C4-2B (cell line): ENCODE measurements at regions not wholly inside any gene's neighbourhood (a gene's known extent, or its start where the extent isn't known, plus 50 kb on each side); places are given as distances from the start of the nearest gene placed in this dataset.

Experiments
- H3K27ac ChIP-seq: fragments of 450-650 bp; 2 replicates; pipeline ENCODE4 v1.5.1; 2017
- ZFX ChIP-seq: fragments of 450-650 bp; IDR thresholded peaks from 2 replicates; pipeline ENCODE4 v1.6.1; 2017
- TF ChIP-seq, protein P1 (sequence below): fragments of 450-650 bp; conservative IDR thresholded peaks from 2 replicates; pipeline ENCODE4 v1.5.1; 2017; ENCODE audit warnings: mild to moderate bottlenecking

DNA sequence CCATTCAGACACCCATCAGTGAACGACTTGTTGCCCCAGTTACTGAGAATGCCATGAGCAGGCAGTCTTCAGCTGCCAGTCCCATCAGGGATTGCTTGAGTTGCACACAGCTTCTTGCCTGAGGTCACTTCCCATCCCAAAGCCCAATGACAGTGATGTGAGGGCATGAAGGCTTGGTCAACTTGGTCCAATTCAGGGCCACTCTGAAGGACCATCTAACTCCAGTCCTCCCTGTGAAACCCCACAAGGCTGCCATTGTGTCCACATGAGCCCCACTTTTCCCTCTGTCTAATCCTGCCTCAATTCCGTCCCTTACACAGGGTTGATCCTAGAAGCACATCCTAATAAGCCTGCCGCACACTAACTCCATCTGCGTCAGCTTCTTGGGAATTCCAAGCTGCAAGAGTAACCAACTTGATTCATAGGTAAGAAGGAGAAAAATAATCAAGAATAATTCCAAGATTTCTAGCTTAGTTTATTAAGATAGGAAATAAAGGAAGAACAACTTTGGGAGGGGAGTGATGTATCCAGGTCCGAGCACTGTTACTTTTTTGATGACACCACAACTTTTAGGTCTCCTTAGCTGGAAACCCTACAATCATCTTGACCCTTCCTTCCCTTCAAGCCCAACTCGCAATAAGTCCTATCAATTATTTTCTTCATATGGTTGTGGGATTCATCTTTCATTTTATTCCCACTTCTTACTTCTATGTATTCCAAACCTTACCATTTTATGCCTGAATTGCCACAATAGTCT is 110.9 kb downstream of the LRRC30 start:
- TF ChIP-seq, protein P1, sequence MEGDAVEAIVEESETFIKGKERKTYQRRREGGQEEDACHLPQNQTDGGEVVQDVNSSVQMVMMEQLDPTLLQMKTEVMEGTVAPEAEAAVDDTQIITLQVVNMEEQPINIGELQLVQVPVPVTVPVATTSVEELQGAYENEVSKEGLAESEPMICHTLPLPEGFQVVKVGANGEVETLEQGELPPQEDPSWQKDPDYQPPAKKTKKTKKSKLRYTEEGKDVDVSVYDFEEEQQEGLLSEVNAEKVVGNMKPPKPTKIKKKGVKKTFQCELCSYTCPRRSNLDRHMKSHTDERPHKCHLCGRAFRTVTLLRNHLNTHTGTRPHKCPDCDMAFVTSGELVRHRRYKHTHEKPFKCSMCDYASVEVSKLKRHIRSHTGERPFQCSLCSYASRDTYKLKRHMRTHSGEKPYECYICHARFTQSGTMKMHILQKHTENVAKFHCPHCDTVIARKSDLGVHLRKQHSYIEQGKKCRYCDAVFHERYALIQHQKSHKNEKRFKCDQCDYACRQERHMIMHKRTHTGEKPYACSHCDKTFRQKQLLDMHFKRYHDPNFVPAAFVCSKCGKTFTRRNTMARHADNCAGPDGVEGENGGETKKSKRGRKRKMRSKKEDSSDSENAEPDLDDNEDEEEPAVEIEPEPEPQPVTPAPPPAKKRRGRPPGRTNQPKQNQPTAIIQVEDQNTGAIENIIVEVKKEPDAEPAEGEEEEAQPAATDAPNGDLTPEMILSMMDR, result no peak
- no peak for TF ChIP-seq ZFX

DNA sequence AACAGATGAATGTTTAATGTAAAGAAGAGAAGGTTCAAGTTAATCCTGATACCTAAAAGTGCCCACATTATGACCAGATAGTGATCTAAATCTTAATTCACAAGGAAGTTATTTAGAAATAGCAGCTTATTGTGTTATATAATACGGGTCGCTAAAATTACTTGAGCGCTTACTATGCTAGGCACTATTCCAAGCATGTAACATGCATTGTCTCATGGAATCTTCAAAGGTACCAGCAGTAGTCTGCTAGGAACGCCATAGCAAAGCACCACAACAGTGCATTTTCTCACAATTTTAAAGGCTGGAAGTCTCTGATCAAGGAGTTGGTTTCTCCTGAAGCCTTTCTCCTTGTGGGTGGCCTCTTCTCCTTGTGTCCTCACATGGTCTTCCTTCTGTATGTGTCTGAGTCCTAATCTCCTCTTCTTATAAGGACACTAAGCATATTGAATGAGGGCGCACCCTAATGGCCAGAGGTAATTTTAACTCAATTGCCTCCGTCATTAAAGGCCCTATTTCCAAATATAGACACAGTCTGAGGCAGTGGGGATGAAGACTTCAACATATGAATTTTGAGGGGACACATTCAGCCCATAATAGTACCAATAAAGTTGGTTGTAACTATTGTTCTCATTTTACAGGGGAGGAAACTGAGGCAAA is 118.4 kb downstream of the LRRC30 start:
- TF ChIP-seq ZFX, result no peak
- TF ChIP-seq, protein P1, result peak; percentile 7
- H3K27ac ChIP-seq, result no peak overlapping the region

More for the DNA sequence above, 110.9 kb downstream of the LRRC30 start:
- no peak overlapping the region for H3K27ac ChIP-seq

DNA sequence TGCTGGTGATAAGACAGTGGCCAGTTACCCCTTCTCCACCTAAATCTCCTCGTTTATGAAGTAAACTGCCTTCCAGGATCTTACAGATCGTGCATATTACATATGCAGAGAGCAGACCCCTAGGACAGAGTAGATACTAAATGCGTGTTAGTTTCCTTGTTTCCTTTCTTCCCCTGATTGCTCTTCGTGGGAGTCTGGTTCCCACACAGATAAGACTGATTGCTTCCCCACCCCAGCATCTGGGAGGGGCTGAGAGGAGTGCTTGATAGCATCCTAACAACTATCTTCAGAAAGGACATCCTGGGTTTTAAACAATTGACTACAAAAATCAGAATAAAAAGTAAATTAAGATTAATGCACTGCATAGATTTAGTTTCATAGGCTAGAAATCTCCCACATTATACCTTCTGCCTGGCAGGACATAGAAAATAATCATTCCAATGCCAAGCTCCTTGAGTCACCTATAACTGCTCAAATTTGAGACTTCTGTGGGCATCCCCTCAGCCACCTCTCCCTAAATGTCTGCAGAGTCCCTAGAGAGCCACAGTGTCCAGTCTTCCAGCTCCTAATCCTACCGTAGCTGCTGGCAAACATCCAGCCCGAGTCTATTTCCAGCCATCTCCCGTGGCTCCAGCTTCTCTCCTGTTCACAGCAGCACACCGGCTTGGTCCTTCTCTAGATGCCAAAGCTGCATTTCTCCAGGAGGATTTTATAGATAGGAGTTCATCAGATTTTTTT is 128.3 kb downstream of the LRRC30 start:
- no peak overlapping the region for H3K27ac ChIP-seq
- no peak for TF ChIP-seq ZFX
- TF ChIP-seq, protein P1, result no peak

DNA sequence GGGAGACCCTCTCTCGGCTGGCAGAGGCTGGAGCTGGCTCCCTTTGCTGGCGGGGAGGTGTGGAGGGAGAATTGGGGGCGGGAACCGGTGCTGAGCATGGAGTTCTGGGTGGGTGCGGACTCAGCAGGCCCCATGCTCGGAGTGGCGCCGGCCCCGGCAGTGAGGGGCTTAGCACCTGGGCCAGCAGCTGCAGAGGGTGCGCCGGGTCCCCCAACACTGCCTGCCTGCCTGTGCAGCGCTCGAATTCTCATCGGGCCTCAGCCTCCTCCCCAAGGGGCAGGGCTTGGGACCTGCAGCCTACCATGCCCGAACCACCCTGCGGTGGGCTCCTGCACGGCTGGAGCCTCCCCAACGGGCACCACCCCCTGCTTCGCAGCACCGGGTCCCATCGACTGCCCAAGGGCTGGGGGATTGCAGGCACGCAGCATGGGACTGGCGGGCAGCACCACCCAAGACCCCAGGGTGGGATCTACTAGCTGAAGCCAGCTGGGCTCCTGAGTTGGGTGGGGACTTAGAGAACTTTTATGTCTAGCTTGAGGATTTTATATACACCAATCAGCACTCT is 129.8 kb downstream of the LRRC30 start:
- no peak for TF ChIP-seq ZFX
- TF ChIP-seq, protein P1, result no peak

DNA sequence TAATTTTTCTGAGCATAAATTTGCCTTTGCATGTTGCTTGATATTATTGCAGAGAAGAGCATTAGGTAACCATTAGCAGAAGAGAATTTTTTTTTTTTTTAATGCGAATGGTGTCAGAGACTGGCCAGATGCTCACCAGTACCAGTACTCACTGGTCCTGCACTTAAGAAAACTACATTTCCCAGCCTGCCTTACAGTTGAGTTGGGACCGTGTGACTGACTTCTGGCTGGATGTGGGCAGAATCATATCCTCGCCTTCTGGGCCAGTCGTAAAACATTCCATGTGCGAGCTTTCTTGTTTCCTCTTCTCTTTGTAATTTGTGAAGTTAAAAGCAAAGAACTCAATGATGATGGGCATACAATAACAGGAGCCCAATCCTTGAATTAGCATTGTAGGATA is 132.4 kb downstream of the LRRC30 start:
- H3K27ac ChIP-seq, result no peak overlapping the region
- no peak for TF ChIP-seq ZFX
- TF ChIP-seq, protein P1, result no peak

More for the DNA sequence above, 129.8 kb downstream of the LRRC30 start:
- H3K27ac ChIP-seq, result no peak overlapping the region

DNA sequence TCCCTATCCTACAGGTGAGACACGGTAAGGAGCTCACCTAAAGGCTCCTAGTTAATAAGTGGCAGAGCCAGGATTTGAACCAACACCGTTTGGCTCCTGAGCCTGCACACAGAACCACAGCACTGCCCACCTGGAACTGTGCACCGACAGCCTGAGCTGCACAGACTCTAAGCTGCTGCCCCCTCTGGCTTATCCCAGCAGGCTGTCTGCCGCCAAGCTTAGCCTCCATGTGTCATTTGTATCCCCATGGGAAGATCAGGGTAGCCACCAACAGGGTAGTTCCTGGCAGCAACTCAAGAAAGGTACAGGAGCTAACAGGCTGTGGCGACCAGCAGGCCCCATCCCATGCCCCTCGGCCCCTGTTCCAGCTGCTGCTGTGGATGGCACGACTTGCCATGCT is 135.7 kb downstream of the LRRC30 start:
- no peak overlapping the region for H3K27ac ChIP-seq
- TF ChIP-seq, protein P1, result no peak
- no peak for TF ChIP-seq ZFX

DNA sequence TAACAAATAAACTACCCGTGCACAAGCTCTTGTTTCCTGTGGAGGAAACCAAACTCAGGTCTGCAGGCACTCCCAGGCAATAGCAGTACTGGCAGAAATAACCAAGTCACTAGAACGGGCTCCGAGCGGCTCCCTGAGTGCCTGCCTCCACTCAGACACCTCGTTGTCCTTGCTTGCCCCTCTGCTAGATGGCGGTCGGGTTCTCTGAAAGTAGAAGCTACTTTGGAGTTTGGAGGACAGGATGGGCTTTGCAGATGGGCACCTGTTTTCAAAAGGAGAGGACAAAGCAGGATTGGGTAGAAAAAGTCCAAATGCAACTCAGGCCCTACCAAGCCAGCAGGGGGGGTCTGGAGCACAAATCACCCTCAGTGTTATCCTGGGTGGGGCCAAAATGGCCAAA is 136.4 kb downstream of the LRRC30 start:
- H3K27ac ChIP-seq, result no peak overlapping the region
- TF ChIP-seq, protein P1, result no peak; the same call in 1 of the 2 replicates
- TF ChIP-seq ZFX, result no peak
